IPS DF 19.7 (cell line): ENCODE measurements at regions not wholly inside any gene's neighbourhood (a gene's known extent, or its start where the extent isn't known, plus 50 kb on each side); places are given as distances from the start of the nearest gene placed in this dataset.
"Not testable (repeated sequence)": the region's sequence is repeated elsewhere in the genome, so short reads cannot be mapped to it uniquely, and the experiment has no call there.

Source experiments
- DNase-seq: peaks from one replicate; pipeline ENCODE4 v3.0.0-alpha.2; 2013; ENCODE audit warnings: low read depth, low spot score

- DNase-seq, result no peak
Measured at GRCh38 chr10:78663721-78664120, 405.0 kb upstream of the ZMIZ1 start.

- peak; percentile 35 for DNase-seq
Measured at GRCh38 chr10:78664929-78665553, 403.7 kb upstream of the ZMIZ1 start.

- no peak for DNase-seq
Measured at GRCh38 chr10:78672918-78673317, 395.8 kb upstream of the ZMIZ1 start.

- DNase-seq, result not testable (repeated sequence)
Measured at GRCh38 chr10:78681141-78681540, 387.6 kb upstream of the ZMIZ1 start.

GRCh38 chr10:78681986-78682385, 386.8 kb upstream of the ZMIZ1 start:
- DNase-seq, result not testable (repeated sequence)

GRCh38 chr10:78684947-78685346, 383.8 kb upstream of the ZMIZ1 start:
- DNase-seq, result no peak

- DNase-seq, result no peak
Measured at GRCh38 chr10:78685466-78686103, 383.2 kb upstream of the ZMIZ1 start.

GRCh38 chr10:78686444-78687060, 382.2 kb upstream of the ZMIZ1 start:
- DNase-seq, result no peak

- no peak for DNase-seq
Measured at GRCh38 chr10:78687626-78688025, 381.1 kb upstream of the ZMIZ1 start.

- no peak for DNase-seq
Measured at GRCh38 chr10:78688230-78688900, 380.4 kb upstream of the ZMIZ1 start.

- no peak for DNase-seq
Measured at GRCh38 chr10:78688901-78689583, 379.7 kb upstream of the ZMIZ1 start.

- DNase-seq, result no peak
Measured at GRCh38 chr10:78689584-78689935, 379.2 kb upstream of the ZMIZ1 start.

GRCh38 chr10:78690354-78691111, 378.2 kb upstream of the ZMIZ1 start:
- DNase-seq, result no peak

- no peak for DNase-seq
Measured at GRCh38 chr10:78691301-78692030, 377.3 kb upstream of the ZMIZ1 start.

GRCh38 chr10:78692071-78692470, 376.7 kb upstream of the ZMIZ1 start:
- no peak for DNase-seq

GRCh38 chr10:78695846-78696245, 372.9 kb upstream of the ZMIZ1 start:
- no peak for DNase-seq

- DNase-seq, result no peak
Measured at GRCh38 chr10:78696791-78697395, 371.9 kb upstream of the ZMIZ1 start.

GRCh38 chr10:78699971-78700370, 368.8 kb upstream of the ZMIZ1 start:
- no peak for DNase-seq

GRCh38 chr10:78700413-78700812, 368.4 kb upstream of the ZMIZ1 start:
- DNase-seq, result no peak

- DNase-seq, result no peak
Measured at GRCh38 chr10:78700816-78701520, 367.8 kb upstream of the ZMIZ1 start.
